SW 1271 (cell line): ENCODE measurements at regions not wholly inside any gene's neighbourhood (a gene's known extent, or its start where the extent isn't known, plus 50 kb on each side); places are given as distances from the start of the nearest gene placed in this dataset.

Experiments used
- DNase-seq, 2 experiments: peaks; one replicate each; lab custom pipeline; 2025; lab: John Stamatoyannopoulos, UW

DNA sequence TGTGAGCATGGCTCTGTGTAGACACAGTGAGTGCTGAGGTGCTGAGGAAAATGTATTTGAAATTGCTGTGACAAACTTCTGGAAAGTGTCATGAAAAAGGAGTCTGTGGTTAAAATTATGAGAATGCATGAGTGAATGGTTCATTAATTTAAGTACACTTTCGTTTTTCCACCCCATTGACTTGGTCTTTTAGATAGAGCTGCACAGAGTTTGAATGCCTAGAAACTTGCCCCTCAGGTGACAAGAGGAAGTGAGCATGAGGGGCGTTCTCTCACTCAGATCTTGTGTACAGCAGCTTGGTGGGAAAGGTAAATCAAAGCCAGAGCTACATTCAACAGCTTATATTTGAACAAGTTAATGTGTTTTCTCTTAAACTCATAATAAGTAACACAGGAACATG is 296.8 kb downstream of the WDR72 start:
- DNase-seq = no peak

DNA sequence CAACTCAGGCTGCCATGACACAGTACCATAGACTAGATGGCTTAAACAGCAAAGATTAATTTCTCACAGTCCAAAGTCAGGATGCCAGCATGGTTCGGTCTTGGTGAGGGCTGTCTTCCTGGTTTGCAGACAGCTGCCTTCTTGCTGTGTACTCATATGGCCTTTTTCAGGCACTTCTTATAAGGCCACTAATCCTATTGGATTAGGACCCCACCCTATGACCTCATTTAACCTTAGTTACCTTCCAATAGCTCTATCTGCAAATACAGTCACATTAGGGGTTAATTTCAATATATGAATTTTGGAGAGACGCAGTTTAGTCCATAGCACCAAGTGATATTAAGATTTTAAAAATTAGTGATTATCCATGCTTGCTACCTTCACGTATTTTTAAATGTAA is 297.8 kb downstream of the WDR72 start:
- DNase-seq = no peak

DNA sequence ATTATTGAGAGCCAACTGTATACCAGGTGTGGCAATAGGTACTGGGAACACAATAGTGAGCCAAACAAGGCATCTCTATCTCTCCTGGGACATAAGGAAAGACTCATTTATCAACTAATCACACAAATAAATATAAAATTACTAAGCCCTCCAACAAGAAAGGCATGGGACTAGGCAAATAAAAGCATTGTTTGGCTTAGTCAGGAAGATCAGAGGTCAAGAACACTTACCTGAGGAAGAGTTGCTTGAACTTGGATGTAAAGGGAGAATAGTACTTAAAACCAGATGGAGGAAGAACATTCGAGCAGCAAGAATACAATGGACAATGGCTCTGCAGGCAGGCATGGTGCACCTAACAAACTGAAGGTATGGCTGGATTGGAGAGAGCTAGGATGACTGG is 300.7 kb downstream of the WDR72 start:
- DNase-seq = no peak

DNA sequence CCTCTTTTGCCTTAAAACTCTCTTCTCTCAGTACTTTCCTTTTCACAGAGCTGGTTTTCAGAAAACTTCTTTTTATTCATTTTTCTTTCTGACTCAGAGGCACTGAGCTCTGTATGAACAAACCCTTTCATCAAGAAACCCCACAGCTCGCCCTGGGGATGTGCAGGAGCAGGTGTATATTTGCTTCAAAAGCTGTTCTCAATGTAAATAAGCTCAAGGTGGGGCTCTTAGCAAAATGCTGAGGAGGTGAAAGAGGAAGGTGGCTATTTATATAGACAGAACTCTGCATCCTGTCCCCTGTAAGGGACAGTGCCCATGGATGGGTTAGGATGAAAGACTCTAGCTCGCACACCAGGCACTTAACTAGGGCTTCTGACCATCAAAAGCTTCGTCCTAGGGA is 302.0 kb downstream of the WDR72 start:
- no peak for DNase-seq

DNA sequence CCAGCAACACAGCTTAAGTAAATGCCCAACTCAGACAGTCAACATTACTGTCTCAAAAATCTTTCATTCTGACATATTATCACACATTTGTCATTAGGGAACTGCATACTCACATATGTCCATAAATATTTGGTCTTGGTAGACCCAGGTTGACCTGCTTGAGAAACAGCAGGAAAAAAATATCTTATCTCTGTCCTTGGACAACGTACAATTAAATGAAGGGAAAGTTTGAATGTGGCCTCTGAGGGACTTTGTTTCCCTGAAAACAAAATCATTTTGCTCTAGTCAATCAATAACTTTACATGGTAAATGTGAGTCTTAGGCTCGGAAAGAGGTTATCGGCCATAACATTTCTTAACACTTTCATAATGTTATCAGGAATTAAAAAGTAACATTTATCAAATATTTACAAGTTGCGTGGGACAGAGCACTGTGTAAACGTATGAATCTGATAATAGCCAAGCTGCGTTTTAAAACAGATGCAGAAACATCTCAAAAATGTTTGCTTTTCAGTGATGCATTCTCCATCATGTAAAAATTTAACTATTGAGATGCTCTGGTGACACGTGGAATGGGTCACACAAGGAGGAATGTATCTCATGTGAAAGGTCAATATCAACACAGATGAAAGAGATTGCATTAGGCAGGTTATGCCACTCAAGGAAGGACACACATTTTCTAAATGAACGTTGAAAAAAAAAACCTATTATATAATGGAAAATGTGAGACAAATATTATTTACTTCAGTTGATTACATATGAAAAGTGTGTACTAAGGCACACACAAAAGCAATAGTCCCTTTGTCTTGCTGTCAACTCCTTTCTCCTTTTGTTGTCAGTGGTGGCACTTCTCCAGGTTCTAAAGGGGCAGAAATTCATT is 304.4 kb downstream of the WDR72 start:
- no peak for DNase-seq

DNA sequence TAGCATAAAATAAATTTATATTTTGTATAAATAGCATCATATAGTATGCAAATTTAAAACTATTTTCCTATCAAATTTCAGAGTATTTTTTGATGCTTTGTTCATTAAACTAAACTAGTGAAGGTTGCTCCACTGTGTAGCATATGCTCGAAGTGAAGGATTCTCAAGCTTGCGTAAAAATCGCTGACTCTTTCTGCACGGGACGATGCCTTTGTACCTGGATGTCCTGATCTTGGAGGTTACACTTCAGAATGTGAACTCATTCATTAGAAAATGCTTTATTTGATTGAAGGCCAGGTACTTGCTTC is 305.0 kb downstream of the WDR72 start:
- no peak for DNase-seq

DNA sequence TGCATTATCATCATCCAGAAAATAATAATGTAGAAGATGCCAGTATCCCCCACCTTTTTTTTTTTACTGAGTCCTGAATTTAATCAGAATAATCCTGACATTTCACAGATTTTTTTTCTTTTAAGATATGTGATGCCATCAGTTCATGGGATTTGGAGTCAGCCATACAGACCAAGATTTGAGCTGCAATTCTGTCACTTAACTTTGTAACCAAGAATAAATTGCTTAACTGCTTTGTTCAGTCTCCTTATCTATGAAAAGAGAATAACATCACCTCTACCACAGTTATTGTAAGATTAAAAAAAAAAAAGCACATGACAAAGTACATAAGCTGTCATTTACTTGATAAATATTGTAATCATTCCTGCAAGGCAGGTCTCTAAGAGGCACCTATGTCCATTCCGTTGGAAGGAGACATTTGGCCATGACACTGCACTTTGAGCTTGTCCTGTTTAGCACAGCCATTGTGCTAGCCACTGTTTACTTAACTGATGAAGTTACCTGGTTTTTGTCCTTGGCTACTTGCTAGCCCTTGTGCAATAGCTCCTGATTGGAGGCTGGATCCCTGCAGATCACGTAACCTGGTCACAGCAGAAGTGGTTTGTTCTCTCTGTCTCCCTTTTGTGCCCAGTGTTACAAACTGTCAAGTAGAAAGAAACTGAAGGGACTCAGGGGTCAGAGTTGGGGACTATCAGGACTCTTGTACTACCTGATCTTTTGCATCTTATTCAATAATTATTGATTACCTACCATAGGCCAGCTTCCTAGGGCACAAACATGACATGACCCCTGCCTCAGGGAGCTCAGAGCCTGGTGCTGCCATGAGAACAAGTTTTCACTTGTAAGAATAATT is 306.0 kb downstream of the WDR72 start:
- DNase-seq = no peak

DNA sequence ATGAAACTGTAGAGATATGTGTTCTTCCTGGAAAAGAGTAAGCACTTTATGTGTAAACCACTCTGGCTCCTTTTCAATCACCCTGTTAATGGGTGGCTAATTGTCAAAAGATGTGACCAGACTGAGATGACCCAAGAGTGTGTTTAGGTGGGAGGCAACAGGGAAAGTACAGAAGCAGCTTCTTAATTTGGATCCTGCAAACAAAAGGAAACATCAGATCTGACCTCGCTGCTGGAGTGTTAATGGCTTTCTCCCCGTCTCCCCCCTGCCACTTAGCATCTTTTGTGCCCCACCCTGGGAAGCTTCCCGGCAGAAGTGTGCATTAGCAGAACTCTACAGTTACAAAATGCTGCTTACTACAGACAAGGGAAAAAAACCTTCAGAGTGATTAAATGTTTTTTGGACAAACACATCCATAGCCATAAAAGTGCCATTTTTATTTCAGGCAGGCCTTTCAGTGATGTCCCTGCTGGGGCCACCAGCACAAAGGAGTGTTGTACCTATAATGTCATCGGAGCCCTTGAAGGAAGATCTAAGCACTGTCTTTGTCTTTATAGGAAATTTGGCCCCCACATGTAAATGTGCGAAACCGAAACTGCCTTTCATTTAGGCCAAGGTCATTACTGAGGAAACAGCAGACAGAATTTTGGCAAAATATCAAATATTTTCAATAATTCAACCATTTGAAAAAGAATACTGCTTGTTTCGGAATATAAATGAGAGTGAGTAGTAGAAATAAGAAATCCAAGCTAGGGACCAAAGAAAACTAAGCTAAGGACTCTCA is 311.0 kb downstream of the WDR72 start:
- DNase-seq = no peak

DNA sequence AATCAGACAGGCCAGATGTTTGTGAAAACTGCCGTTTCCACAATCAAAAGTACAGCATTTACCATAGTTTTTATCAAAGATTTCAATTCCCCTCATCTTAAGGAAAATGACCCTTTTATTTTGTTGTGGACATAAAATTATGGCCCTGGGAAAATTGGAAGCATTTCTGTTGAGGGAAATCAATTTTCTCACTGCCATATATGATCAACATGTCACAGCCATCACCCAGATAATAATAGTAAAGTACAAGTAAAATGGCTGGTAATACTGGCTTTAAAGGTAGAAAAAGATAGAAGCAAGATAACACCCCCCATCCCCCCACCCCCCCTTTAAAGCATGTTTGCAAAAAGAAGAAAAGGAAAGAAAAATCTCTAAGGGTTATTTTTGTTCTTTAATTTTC is 311.7 kb downstream of the WDR72 start:
- DNase-seq = no peak

DNA sequence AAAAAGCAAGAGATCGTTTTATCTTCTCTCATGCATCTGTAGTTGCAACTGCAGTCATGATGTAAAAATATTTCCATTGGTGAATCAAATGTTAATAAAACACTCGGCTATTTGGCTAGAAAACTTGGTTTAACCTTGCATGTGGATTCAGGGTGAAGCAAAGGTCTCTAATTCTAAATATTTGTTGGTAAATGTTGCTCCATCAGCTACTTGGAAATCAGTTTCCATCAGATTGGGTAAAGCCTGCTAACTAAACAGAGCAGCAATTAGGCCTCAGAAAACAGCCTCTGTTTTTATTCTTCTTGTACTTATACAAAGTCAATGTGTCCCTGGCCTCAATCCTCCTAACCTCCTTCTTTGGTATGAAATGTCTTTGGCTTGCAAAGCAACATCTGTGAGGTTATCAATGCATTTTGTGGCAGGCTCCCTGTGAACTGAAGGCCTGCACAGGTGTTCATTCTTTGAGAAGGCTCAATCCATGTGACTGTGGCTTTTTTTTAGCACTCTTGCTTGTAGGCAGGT is 312.3 kb downstream of the WDR72 start:
- no peak for DNase-seq

DNA sequence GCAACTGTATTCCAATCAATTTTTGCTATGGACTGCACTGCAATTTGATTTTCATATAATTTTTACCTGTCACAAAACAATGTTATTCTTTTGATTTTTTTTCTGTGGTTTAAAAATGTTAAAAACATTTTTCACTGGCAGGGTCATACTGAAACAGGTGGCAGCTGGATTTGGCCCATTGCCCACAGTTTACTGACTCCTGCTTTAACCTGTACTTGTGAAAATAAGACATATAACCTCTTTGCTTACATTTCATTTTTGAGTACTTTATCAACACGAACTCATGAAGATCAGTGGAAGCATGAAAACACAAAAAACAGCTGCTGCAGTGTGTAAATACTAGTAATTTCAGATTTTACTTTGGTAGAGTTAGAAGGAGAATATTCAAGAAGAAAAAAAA is 313.1 kb downstream of the WDR72 start:
- DNase-seq = no peak

DNA sequence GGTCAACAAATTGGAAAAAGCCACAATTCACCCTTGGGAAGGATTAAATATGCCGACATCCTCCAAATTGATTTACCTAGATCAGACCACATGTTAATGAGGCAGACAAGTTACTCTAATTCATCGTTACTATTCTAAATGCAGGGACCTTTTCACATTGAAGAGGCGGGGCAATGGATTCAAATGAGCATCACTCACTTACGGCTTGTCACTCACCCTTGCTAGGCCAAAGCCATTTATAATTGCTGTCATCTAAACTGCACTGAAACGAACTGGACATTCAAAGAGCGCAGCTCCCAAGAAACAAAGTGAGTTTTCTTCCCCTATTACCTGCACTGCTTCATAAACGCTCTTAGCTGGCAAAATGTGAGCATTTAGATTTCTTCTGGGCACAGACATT is 313.9 kb downstream of the WDR72 start:
- DNase-seq = no peak

DNA sequence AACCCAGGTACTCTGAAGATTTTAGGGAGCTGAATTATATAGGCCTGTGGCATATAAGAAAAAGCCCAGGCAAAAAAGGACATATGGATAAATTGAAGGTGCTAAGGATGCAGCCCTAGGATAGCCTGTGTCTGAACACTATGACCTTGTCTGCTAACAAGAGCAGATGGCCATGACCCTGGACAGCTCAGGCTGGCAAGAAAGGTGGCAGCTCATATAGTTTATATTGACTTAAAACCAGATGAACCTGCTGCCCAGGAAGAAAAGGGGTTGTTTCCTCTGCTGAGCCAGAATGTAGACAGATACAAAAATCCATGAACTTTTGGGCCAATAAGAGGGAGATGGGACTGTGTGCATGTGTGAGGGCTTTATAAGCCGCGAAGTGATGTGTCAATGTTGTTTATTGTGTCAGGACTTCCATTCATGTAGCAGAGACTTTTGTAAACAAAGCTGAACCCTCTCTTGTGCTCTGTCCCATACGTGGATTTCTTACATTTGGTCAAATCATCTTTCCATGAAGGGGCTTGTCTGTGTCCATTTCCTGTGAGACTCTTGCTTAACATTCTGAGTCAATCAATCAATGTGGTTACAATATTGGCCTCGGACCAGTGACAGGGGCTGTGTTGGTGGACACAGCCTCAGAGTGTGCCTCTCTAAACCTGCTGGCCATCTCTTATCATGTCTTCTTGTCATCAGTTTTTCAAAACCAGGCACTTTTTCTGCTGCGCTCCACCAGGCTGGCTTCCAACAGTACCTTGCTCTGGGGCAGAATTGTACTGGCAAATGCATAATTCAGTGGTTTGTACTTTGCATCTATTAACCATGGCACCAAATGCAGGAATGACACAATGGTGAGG is 321.2 kb downstream of the WDR72 start:
- no peak for DNase-seq

DNA sequence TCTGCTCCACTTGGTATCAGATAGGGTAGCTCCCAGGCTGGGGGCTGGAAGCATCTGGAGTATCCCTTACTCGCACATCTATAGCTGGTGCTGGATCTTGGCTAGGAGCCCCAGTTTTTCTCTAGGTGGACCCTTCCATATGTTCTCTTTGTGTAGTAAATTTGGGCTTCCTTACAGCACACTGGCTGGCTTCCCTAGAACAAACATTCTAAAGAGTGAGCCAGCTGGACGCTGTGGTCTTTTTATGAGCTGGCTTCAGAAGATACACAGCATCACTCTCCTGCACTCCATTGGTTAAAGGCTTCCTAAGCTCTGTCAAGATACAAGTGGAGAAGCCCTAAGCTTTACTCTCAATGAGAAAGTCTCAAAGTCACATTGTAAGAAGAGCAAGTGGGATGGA is 322.1 kb downstream of the WDR72 start:
- no peak for DNase-seq

DNA sequence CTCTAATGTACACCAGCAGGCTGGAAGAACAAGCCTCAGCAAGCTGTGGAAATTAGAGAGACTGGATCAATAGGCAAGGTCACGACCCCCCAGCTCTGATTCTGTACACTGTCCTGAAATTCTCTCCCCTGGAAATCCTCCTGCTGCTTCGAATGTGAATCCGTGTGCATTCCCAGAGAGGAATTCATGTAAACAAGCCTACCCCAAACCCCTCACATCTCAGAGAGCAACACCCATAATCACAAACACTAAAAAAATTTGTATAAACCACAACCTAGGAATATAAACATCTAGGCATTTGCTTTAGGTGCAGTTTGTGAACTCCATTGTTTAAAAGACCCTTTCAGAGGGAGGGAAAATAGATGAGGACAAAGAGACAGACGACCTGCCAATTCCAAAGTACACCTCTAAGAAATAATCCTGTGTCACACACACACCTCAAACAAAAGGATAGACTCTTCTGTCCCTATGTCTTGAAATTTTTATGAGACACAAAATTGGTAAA is 325.2 kb downstream of the WDR72 start:
- no peak for DNase-seq

DNA sequence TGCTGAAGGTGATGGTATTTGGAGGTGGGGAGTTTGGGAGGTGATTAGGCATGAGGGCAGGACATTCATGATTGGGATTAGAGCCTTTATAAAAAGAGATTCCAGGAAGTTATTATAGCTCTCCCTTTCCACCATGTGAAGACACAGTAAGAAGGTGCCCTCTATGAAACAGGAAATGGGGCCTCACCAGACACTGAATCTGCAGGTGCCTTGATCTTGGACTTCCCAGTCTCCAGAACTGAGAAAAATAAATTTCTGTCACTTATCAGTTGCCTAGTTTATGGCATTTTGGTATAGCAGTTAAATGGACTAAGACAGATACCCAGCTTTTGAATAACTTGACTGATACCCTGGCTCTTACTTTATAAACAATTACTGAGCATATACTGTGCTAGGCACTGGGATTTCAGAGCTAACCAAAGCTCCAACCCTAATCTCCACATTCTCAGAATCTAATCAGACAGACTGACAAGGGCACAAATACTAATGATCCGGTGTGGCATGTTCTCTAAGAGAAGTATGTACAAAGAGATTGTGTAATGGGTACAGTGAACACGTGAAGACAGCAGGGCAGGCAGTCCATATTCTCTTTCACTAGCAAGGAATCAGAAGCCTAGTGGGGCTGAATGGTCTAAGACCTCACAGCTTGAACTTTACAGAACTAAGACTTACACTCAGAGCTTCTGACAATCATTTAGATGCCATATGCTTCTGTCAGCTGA is 343.1 kb downstream of the WDR72 start:
- DNase-seq = no peak

DNA sequence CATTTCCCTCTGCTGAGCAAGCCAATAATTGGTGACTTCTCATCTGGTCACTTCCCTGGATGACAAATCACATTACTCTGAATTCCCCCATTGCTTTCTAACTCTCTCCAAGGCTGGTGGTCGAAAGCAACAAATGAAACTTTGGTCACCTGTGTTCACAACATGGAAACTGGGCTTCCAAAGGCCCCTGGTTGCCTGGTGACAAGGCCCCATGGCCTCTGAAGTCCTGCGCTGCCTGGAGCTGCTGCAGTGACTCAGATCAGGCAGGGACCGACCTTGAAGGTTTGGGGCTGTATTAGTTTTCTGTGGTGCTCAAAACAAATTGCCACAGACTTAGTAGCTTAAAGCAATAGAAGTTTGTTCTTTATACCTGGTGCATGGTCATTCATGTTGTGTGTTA is 345.3 kb downstream of the WDR72 start:
- DNase-seq = no peak

DNA sequence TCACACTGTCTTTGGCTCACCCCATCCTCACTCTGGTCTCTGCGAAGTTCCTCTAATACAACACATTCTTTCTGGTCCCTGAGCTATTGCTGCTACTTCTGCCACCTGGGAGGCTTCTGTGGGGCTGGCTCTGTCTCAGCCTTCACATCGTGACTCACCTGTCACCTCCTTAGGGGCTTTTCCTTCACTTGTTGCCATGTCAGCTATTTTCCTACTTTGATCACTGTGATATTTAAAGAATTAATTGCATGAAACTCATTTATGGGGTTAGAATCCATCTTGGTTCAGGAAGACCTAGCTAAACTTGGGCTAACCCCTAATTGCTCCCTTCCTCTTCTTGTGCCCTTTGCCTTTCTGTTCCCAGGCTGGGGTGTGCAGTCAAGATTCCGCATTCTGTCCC is 346.9 kb downstream of the WDR72 start:
- DNase-seq = no peak

DNA sequence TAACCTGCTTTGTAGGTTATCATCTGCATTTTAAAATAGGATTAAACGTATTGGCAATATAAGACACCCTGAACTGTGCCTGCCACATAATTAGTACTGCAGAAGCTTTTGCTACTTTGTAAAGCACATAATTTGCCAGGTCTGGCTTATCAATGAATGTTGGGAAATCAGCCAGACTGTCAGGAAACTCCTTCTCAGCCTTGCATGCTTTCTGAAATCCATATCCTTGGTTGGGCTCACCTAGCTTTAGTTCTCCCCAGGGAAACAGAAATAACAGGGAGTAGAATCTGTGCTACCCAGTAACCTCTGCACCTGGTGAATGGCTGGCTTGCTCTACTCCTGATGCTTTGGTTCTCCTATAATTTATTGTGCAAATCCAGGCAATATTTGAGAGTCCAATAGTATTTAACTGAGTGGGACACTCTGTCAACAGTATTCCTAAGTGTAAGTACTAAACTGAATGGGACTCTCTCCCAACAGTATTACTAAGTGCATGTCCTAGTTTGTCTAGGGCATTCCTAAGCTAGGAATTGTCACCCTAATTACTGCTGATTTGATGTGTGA is 354.5 kb downstream of the WDR72 start:
- DNase-seq = no peak

DNA sequence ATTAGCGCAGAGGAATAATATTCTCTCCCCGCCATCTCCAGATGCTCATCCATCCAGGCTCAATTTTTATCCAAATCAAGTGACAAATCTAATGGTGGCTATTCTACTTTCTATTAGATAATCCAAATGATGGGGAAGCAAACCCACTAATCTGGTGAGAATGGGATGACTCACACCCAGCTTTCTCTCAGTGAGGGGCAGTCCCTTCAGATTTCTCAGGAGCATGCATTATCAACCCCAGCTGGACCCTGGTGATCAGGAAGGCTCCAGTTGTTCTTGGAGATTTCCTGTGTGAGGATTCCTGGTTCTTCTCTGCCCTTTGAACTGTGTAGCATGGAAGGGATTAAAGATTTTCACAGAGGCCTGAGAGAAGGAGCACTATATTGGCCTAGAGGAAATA is 358.0 kb downstream of the WDR72 start:
- no peak for DNase-seq
